ENCODE measurements at regions not wholly inside any gene's neighbourhood (a gene's known extent, or its start where the extent isn't known, plus 50 kb on each side); places are given as distances from the start of the nearest gene placed in this dataset.
A peak's percentile ranks its signal among the peaks of the same experiment; 100 is the strongest.
"Not testable (repeated sequence)": the region's sequence is repeated elsewhere in the genome, so short reads cannot be mapped to it uniquely, and the experiment has no call there.

- Histone ChIP-seq H3K4me3 (replicated peaks; ENCODE audit: insufficient read depth, low read length) (no peak overlapping the region), H3K27ac (replicated peaks) (no peak overlapping the region), H3K27me3 (ENCODE audit: insufficient read depth, poor library complexity, severe bottlenecking) (no peaks in the 10 kb centered on the region)
- no peak for DNase-seq (ENCODE audit: low read depth in 1 of 2, low spot score in 1 of 2)
- no peak for TF ChIP-seq GABPA (IDR thresholded peaks at IDR 0.05; ENCODE audit: low read depth)
- TF ChIP-seq, protein P1, sequence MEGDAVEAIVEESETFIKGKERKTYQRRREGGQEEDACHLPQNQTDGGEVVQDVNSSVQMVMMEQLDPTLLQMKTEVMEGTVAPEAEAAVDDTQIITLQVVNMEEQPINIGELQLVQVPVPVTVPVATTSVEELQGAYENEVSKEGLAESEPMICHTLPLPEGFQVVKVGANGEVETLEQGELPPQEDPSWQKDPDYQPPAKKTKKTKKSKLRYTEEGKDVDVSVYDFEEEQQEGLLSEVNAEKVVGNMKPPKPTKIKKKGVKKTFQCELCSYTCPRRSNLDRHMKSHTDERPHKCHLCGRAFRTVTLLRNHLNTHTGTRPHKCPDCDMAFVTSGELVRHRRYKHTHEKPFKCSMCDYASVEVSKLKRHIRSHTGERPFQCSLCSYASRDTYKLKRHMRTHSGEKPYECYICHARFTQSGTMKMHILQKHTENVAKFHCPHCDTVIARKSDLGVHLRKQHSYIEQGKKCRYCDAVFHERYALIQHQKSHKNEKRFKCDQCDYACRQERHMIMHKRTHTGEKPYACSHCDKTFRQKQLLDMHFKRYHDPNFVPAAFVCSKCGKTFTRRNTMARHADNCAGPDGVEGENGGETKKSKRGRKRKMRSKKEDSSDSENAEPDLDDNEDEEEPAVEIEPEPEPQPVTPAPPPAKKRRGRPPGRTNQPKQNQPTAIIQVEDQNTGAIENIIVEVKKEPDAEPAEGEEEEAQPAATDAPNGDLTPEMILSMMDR (IDR thresholded peaks at IDR 0.05; ENCODE audit: insufficient read depth, low read length), result no peak
- TF ChIP-seq POLR2AphosphoS5 (IDR thresholded peaks at IDR 0.05; ENCODE audit: low read depth), result no peak
- no peak for TF ChIP-seq SPI1 (IDR thresholded peaks at IDR 0.05; ENCODE audit: borderline replicate concordance, low read depth)
- TF ChIP-seq, protein P2, sequence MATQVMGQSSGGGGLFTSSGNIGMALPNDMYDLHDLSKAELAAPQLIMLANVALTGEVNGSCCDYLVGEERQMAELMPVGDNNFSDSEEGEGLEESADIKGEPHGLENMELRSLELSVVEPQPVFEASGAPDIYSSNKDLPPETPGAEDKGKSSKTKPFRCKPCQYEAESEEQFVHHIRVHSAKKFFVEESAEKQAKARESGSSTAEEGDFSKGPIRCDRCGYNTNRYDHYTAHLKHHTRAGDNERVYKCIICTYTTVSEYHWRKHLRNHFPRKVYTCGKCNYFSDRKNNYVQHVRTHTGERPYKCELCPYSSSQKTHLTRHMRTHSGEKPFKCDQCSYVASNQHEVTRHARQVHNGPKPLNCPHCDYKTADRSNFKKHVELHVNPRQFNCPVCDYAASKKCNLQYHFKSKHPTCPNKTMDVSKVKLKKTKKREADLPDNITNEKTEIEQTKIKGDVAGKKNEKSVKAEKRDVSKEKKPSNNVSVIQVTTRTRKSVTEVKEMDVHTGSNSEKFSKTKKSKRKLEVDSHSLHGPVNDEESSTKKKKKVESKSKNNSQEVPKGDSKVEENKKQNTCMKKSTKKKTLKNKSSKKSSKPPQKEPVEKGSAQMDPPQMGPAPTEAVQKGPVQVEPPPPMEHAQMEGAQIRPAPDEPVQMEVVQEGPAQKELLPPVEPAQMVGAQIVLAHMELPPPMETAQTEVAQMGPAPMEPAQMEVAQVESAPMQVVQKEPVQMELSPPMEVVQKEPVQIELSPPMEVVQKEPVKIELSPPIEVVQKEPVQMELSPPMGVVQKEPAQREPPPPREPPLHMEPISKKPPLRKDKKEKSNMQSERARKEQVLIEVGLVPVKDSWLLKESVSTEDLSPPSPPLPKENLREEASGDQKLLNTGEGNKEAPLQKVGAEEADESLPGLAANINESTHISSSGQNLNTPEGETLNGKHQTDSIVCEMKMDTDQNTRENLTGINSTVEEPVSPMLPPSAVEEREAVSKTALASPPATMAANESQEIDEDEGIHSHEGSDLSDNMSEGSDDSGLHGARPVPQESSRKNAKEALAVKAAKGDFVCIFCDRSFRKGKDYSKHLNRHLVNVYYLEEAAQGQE (IDR thresholded peaks at IDR 0.05; ENCODE audit: insufficient replicate concordance, low read depth), result no peak
Measured at GRCh38 chr2:60351321-60351720, 202.1 kb downstream of the BCL11A start.

DNA sequence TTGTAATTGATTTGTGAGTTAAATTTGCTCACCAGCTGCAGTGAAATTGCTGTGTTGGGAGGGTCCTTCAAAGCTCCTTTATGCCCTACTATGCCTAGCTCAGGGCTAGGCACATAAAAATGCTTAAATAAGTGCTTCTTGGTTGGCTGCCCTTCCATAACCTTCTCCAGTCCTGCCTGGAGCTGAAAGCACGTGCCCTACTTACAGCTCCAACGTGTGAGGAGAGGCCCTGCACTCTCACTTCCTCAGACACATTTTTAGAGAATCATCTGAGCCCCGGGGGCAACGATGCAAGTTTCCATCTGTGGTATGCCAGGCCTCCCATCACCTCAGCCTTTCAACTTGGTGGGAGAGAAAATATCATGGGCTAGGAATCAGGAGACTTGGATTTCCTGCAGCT, 202.7 kb downstream of the BCL11A start:
- no peak overlapping the region for H3K4me3 ChIP-seq (replicated peaks; ENCODE audit: insufficient read depth, low read length)
- H3K27me3 ChIP-seq (ENCODE audit: insufficient read depth, poor library complexity, severe bottlenecking), result no peaks in the 10 kb centered on the region
- DNase-seq (ENCODE audit: low read depth in 1 of 2, low spot score in 1 of 2), result no peak
- no peak overlapping the region for H3K27ac ChIP-seq (replicated peaks)
- TF ChIP-seq GABPA (IDR thresholded peaks at IDR 0.05; ENCODE audit: low read depth) (no peak), POLR2AphosphoS5 (IDR thresholded peaks at IDR 0.05; ENCODE audit: low read depth) (no peak), SPI1 (IDR thresholded peaks at IDR 0.05; ENCODE audit: borderline replicate concordance, low read depth) (peak; percentile 29; the same call in 1 of the 2 replicates)
- TF ChIP-seq, protein P2 (IDR thresholded peaks at IDR 0.05; ENCODE audit: insufficient replicate concordance, low read depth), result no peak
- TF ChIP-seq, protein P1 (IDR thresholded peaks at IDR 0.05; ENCODE audit: insufficient read depth, low read length), result no peak

DNA sequence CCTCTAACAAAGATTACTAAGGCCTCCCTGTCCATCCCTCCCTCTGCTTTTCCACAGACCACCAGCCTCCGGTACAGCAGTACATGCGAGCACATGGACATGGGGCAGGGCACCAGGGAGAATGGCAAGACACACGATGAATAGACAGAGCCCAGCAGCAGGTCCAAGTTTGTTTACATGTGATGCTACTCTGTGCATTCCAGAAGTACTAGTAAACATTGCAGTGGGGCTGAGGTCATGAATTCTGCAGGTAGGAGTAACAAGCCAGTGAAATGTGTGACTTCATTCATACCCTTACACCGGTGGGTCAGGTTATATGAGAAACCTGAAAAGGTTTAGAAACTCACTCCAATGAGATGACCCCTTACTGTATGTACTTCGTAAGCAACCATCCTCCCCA, 205.7 kb downstream of the BCL11A start:
- no peak for DNase-seq (ENCODE audit: low read depth in 1 of 2, low spot score in 1 of 2)
- TF ChIP-seq, protein P2 (IDR thresholded peaks at IDR 0.05; ENCODE audit: insufficient replicate concordance, low read depth), result no peak
- no peak for TF ChIP-seq POLR2AphosphoS5 (IDR thresholded peaks at IDR 0.05; ENCODE audit: low read depth)
- TF ChIP-seq GABPA (IDR thresholded peaks at IDR 0.05; ENCODE audit: low read depth), result no peak
- TF ChIP-seq SPI1 (IDR thresholded peaks at IDR 0.05; ENCODE audit: borderline replicate concordance, low read depth), result no peak
- TF ChIP-seq, protein P1 (IDR thresholded peaks at IDR 0.05; ENCODE audit: insufficient read depth, low read length), result no peak
- Histone ChIP-seq H3K27me3 (ENCODE audit: insufficient read depth, poor library complexity, severe bottlenecking) (no peaks in the 10 kb centered on the region), H3K4me3 (replicated peaks; ENCODE audit: insufficient read depth, low read length) (no peak overlapping the region), H3K27ac (replicated peaks) (no peak overlapping the region)

DNA sequence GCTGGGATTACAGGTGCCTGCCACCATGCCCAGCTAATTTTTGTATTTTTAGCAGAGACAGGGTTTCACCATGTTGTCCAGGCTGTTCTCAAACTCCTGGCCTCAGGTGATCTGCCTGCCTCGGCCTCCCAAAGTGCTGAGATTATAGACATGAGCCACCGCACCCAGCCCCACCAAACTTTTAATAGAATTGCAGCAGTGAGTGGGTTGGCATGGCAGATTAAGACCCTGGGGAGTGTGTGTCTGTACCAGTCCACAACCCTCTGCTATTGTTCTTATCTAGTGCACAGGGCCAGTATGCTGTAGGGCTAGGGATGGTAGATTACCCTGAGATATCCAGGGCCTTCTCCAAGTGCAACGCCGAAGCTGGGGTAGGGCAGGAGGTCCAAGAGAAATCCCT, 211.0 kb downstream of the BCL11A start:
- H3K27ac ChIP-seq (replicated peaks); H3K27me3 ChIP-seq (ENCODE audit: insufficient read depth, poor library complexity, severe bottlenecking); DNase-seq (ENCODE audit: low read depth in 1 of 2, low spot score in 1 of 2); H3K4me3 ChIP-seq (replicated peaks; ENCODE audit: insufficient read depth, low read length): not testable (repeated sequence)

Data from HL-60 (cell line).